ENCODE measurements at regions not wholly inside any gene's neighbourhood (a gene's known extent, or its start where the extent isn't known, plus 50 kb on each side); places are given as distances from the start of the nearest gene placed in this dataset.

DNA sequence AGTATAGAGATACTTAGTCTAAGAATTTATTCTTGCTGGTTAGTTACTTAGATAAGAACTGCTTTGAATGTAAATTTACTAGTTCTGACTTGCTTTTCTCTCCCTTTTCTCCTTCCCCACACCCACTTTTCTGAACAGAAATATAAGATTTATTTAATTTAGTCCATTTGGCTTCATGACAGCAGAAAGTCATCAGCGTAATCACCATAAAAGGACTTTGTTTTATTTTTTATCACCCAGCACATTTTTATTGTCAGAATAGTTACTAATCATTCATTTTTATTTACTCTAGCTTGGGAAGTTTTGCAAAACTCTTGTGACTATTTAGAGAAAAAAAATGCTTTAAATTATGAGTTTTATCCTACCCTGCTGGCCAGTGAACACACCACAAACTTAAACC is 197.2 kb downstream of the CHRM3 start:
- intact Hi-C loops (cut with micrococcal nuclease; ENCODE audit: unreplicated experiment), result no loop called here
- no TSS peak for BruUV-seq (replicated peaks)
- Histone ChIP-seq H3K27me3 (replicated peaks; ENCODE audit: insufficient read depth, low read depth, low read length, poor library complexity) (no peaks in the 10 kb centered on the region), H3K4me1 (ENCODE audit: insufficient read depth, low read length, poor library complexity, severe bottlenecking) (no peaks in the 10 kb centered on the region), H3K9me3 (ENCODE audit: low read depth, low read length, poor library complexity, severe bottlenecking) (no peaks in the 10 kb centered on the region), H3K4me3 (ENCODE audit: low read depth, low read length, poor library complexity, severe bottlenecking) (no peak overlapping the region), H3K36me3 (ENCODE audit: insufficient read depth, low read length, poor library complexity, severe bottlenecking) (no peaks in the 10 kb centered on the region), H3K27ac (ENCODE audit: low read depth, low read length, poor library complexity, severe bottlenecking) (no peak overlapping the region)
- POLR2A ChIA-PET (ENCODE audit: low non-redundant PET), result no interaction called here
- TF ChIP-seq EZH2 (IDR thresholded peaks at IDR 0.05; ENCODE audit: borderline replicate concordance, low read depth, low read length, poor library complexity, severe bottlenecking) (no peak), CTCF (conservative IDR thresholded peaks at IDR 0.05; ENCODE audit: low read depth, low read length) (no peak)
- no peak for DNase-seq (ENCODE audit: low spot score)
- CTCF ChIA-PET, result no interaction called here

- Histone ChIP-seq H3K27ac (ENCODE audit: low read depth, low read length, poor library complexity, severe bottlenecking) (no peak overlapping the region), H3K4me3 (ENCODE audit: low read depth, low read length, poor library complexity, severe bottlenecking) (no peak overlapping the region), H3K27me3 (replicated peaks; ENCODE audit: insufficient read depth, low read depth, low read length, poor library complexity) (no peaks in the 10 kb centered on the region), H3K4me1 (ENCODE audit: insufficient read depth, low read length, poor library complexity, severe bottlenecking) (no peaks in the 10 kb centered on the region), H3K36me3 (ENCODE audit: insufficient read depth, low read length, poor library complexity, severe bottlenecking) (no peaks in the 10 kb centered on the region), H3K9me3 (ENCODE audit: low read depth, low read length, poor library complexity, severe bottlenecking) (no peaks in the 10 kb centered on the region)
- intact Hi-C loops (cut with micrococcal nuclease; ENCODE audit: unreplicated experiment), result no loop called here
- no peak for DNase-seq (ENCODE audit: low spot score)
- CTCF ChIA-PET, result no interaction called here
- BruUV-seq (replicated peaks), result no TSS peak
- POLR2A ChIA-PET (ENCODE audit: low non-redundant PET), result no interaction called here
- TF ChIP-seq CTCF (conservative IDR thresholded peaks at IDR 0.05; ENCODE audit: low read depth, low read length) (no peak), EZH2 (IDR thresholded peaks at IDR 0.05; ENCODE audit: borderline replicate concordance, low read depth, low read length, poor library complexity, severe bottlenecking) (no peak)
Measured at GRCh38 chr1:239586128-239586527, 199.8 kb downstream of the CHRM3 start.

DNA sequence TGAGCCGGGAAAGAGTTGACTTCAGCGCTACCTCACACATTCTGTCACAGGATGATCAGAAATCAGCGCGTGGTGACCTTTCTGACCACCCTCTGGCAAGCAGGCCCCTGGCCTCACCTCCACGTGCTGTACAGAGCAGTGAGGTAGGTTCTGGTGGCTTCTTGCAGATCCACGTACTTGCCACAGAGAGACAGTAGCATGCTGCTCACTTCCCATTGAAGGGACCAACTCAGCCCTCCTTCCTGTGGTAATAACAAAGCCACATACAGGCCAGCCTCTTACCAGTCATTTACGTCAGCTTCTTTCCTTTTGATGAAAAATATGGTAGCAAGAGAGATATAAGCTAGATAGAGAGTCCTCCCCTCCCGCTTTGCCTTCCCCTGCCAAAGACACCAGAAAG is 200.7 kb downstream of the CHRM3 start:
- TF ChIP-seq CTCF (conservative IDR thresholded peaks at IDR 0.05; ENCODE audit: low read depth, low read length), result no peak
- intact Hi-C loops (cut with micrococcal nuclease; ENCODE audit: unreplicated experiment), result no loop called here
- DNase-seq (ENCODE audit: low spot score), result no peak
- H3K36me3 ChIP-seq (ENCODE audit: insufficient read depth, low read length, poor library complexity, severe bottlenecking), result no peaks in the 10 kb centered on the region
- H3K4me3 ChIP-seq (ENCODE audit: low read depth, low read length, poor library complexity, severe bottlenecking), result no peak overlapping the region
- H3K27me3 ChIP-seq (replicated peaks; ENCODE audit: insufficient read depth, low read depth, low read length, poor library complexity), result no peaks in the 10 kb centered on the region
- no peaks in the 10 kb centered on the region for H3K9me3 ChIP-seq (ENCODE audit: low read depth, low read length, poor library complexity, severe bottlenecking)
- no TSS peak for BruUV-seq (replicated peaks)
- CTCF ChIA-PET, result no interaction called here
- H3K27ac ChIP-seq (ENCODE audit: low read depth, low read length, poor library complexity, severe bottlenecking), result no peak overlapping the region
- POLR2A ChIA-PET (ENCODE audit: low non-redundant PET), result no interaction called here
- H3K4me1 ChIP-seq (ENCODE audit: insufficient read depth, low read length, poor library complexity, severe bottlenecking), result no peaks in the 10 kb centered on the region
